ENCODE measurements at regions not wholly inside any gene's neighbourhood (a gene's known extent, or its start where the extent isn't known, plus 50 kb on each side); places are given as distances from the start of the nearest gene placed in this dataset.

GRCh38 chr4:66212489-66212888 is 542.2 kb upstream of the EPHA5 start:
- no peak overlapping the region for H3K4me3 ChIP-seq (ENCODE audit: low read length)
- no peak for DNase-seq (ENCODE audit: low read depth)
- no peak for TF ChIP-seq CTCF (conservative IDR thresholded peaks at IDR 0.05; ENCODE audit: low read depth, low read length)

DNA sequence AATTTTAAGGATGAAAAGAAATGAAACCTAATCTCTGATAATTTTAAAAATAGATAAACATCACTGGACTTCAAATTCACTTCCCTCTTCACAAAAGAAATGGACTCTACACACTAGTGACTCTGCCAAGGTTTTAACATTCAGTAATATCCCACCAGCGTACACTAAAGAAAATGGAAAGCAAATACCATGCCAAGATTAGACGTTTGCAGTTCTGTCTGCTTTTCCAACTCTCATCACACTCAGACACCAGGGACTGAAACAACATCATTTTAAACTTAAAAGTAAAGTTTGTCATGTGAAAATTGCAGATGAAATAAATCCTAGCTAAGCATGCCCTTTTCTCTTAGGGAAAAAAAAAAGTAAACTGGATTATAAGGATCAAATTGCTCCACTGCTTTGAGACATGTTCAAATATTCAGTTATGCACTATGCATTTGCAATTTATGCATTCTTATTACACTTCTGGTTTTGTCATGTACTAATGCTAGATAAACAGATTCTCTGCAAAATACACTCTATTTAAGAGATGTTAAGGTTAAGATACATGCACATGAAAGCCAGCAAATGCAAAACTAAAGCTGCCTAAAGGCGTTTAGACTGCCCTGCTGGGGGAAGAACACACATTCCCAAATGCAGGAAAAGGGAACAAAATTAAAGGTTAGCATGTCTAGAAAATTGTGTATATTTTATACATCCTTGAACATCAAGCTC is 534.4 kb upstream of the EPHA5 start:
- no peak overlapping the region for H3K4me3 ChIP-seq (ENCODE audit: low read length)
- DNase-seq (ENCODE audit: low read depth): no peak
- TF ChIP-seq CTCF (conservative IDR thresholded peaks at IDR 0.05; ENCODE audit: low read depth, low read length): no peak

DNA sequence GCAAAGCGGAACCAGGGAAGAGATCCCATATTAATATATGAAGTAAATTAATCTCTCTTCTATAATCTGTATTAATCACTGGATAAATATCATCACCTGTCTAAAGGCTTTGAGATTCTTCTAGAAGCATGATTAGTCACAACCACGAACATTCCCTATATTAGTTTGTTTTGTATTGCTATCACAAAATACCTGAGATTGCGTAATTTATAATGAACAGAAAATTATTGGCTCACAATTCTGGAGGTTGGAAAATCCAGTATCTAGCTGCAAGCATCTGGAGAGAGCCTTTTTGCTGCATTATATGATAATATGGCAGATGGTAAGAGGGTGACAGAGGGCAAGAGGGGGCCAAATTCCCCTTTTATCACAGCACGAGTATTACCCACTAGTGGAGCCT is 532.6 kb upstream of the EPHA5 start:
- no peak for TF ChIP-seq CTCF (conservative IDR thresholded peaks at IDR 0.05; ENCODE audit: low read depth, low read length)
- H3K4me3 ChIP-seq (ENCODE audit: low read length): no peak overlapping the region
- DNase-seq (ENCODE audit: low read depth): no peak

- no peak overlapping the region for H3K4me3 ChIP-seq (ENCODE audit: low read length)
- DNase-seq (ENCODE audit: low read depth): no peak
- no peak for TF ChIP-seq CTCF (conservative IDR thresholded peaks at IDR 0.05; ENCODE audit: low read depth, low read length)
Observed at GRCh38 chr4:66197451-66197850, 527.2 kb upstream of the EPHA5 start.

DNA sequence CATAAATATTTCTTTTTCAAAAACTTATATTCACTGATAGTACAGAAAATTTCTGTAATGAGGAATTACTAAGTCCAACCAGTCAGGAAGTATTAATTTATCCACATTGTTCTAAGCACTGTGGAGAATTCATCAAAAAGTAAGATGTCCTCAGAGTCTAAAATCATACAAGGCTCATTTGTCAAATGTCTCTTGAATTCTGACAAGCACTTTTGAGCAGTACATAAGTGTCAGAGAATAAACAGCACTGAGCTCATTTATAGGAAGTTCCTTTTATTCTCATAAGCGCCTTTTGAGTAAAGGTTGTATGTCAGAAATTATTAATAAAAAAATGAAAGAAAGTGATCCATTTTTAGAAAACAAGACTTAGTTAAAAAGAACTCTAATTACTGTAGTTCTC is 523.2 kb upstream of the EPHA5 start:
- H3K4me3 ChIP-seq (ENCODE audit: low read length): no peak overlapping the region
- no peak for TF ChIP-seq CTCF (conservative IDR thresholded peaks at IDR 0.05; ENCODE audit: low read depth, low read length)
- no peak for DNase-seq (ENCODE audit: low read depth)

DNA sequence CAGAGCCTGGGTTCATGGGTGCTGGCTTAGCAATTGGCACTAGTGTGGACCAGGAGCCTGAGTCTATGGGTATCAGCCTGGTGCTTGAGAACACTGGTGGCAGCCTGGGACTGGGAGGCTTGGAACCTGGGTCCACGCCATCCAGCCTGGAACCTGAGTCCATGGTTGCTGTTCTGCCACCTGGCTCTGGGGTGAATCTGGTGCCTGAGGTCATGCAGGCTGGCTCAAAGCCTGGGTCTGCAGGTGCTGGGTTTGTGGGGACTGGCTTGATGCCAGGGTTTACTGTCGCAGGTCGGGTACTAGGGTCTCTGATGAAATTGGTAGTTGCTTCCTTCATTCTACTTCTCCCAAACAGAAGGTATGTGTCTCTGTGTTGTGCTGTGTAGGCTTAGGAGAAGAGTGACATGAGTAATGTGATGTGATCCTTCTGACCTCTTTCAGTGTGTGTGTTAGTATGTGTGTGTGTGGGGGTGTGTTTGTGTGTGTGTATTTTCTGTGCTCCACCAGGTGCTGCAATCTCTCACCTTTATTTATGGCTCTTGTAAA is 517.0 kb upstream of the EPHA5 start:
- no peak for DNase-seq (ENCODE audit: low read depth)
- H3K4me3 ChIP-seq (ENCODE audit: low read length): no peak overlapping the region
- TF ChIP-seq CTCF (conservative IDR thresholded peaks at IDR 0.05; ENCODE audit: low read depth, low read length): no peak

DNA sequence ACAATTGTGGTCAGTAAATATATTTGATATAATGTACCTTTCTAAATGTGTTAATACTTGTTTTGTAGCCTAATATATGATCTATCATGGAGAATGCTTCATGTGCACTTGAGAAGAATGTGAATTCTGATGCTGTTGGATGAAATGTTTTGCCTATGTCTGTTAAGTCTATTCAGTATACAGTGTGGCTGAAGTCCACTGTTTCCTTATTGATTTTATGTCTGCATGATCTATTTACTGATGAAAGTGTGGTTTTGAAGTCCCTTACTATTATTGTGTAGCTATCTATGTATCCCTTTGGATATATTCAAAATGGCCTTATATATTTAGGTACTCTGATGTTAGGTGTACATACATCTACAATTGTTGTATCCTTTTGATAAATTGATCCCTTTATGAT is 515.8 kb upstream of the EPHA5 start:
- no peak for TF ChIP-seq CTCF (conservative IDR thresholded peaks at IDR 0.05; ENCODE audit: low read depth, low read length)
- DNase-seq (ENCODE audit: low read depth): no peak
- H3K4me3 ChIP-seq (ENCODE audit: low read length): no peak overlapping the region

Measured in retinal pigment epithelial cell (primary cell).